IMR-90 (cell line): ENCODE measurements at regions not wholly inside any gene's neighbourhood (a gene's known extent, or its start where the extent isn't known, plus 50 kb on each side); places are given as distances from the start of the nearest gene placed in this dataset.
A peak's percentile ranks its signal among the peaks of the same experiment; 100 is the strongest.

Source experiments
- ATAC-seq: fragments of 200-7000 bp; cut with Tn5 transposase; 2 replicates; pipeline ENCODE4 v1.9.1; 2020; ENCODE audit warnings: low read depth, mild to moderate bottlenecking, moderate library complexity
- BruUV-seq: library from RNA; stranded (reverse); fragments of 400-500 nt; replicated peaks from 2 replicates; lab custom pipeline; 2021; lab: Mats Ljungman, UMichigan
- CTCF ChIA-PET: fragments of 300-600 bp; formaldehyde crosslinking; extraction: SDS; loops from one replicate; lab custom pipeline; 2021; ENCODE audit warnings: antibody characterized with exemption; lab: Yijun Ruan, JAX
- POLR2A ChIA-PET: fragments of 300-600 bp; sonication (Branson Sonifier 250); formaldehyde crosslinking; loops from one replicate; lab custom pipeline; 2022; ENCODE audit warnings: antibody characterized with exemption; ENCODE audit not compliant: unreplicated experiment; lab: Charles Lee
- DNase-seq: peaks from one replicate; pipeline ENCODE4 v3.0.0; 2013
- H2AFZ ChIP-seq: replicated peaks from 2 replicates; pipeline ENCODE3; 2013; ENCODE audit warnings: low read length, mild to moderate bottlenecking; ENCODE audit not compliant: poor library complexity
- H2AK5ac ChIP-seq: 2 replicates; pipeline ENCODE4 v1.6.1; 2013; ENCODE audit warnings: low read depth, low read length, inconsistent platforms
- H2AK9ac ChIP-seq: replicated peaks from 2 replicates; pipeline ENCODE3; 2013; ENCODE audit warnings: mild to moderate bottlenecking, low read depth, low read length, moderate library complexity; ENCODE audit not compliant: poor library complexity
- H2BK120ac ChIP-seq: 2 replicates; pipeline ENCODE4 v1.6.1; 2013; ENCODE audit warnings: low read depth, low read length, inconsistent platforms
- H2BK15ac ChIP-seq: 3 replicates; pipeline ENCODE4 v1.6.1; 2013; ENCODE audit warnings: low read depth, low read length, inconsistent platforms
- H2BK20ac ChIP-seq: 2 replicates; pipeline ENCODE4 v1.6.1; 2013; ENCODE audit warnings: low read depth, mild to moderate bottlenecking, inconsistent platforms, low read length, moderate library complexity
- H2BK5ac ChIP-seq: 2 replicates; pipeline ENCODE4 v1.6.1; 2013; ENCODE audit warnings: mild to moderate bottlenecking, low read depth, low read length, inconsistent platforms; ENCODE audit not compliant: poor library complexity, severe bottlenecking
- H3K14ac ChIP-seq: replicated peaks from 2 replicates; pipeline ENCODE4 v1.6.1; 2013; ENCODE audit warnings: low read depth, low read length, inconsistent platforms
- H3K18ac ChIP-seq: 2 replicates; pipeline ENCODE4 v1.6.1; 2013; ENCODE audit warnings: low read depth, low read length, control low read depth
- H3K23ac ChIP-seq: 2 replicates; pipeline ENCODE4 v1.6.1; 2013; ENCODE audit warnings: low read depth, low read length, inconsistent platforms
- H3K27ac ChIP-seq: 2 replicates; pipeline ENCODE4 v1.5.1; 2013; ENCODE audit warnings: mild to moderate bottlenecking, control low read depth, low read length; ENCODE audit not compliant: insufficient read depth
- H3K27me3 ChIP-seq: 2 replicates; pipeline ENCODE4 v1.6.1; 2013; ENCODE audit warnings: low read length; ENCODE audit not compliant: control insufficient read depth, insufficient read depth
- H3K36me3 ChIP-seq: 2 replicates; pipeline ENCODE4 v1.6.1; 2013; ENCODE audit warnings: low read length, mixed read lengths; ENCODE audit not compliant: control insufficient read depth, insufficient read depth
- H3K4ac ChIP-seq: 2 replicates; pipeline ENCODE4 v1.6.1; 2013; ENCODE audit warnings: low read depth, low read length, inconsistent platforms
- H3K4me1 ChIP-seq: 2 replicates; pipeline ENCODE4 v1.6.1; 2013; ENCODE audit warnings: low read length, mixed read lengths; ENCODE audit not compliant: control insufficient read depth, insufficient read depth
- H3K4me2 ChIP-seq: 2 replicates; pipeline ENCODE4 v1.6.1; 2013; ENCODE audit warnings: low read depth, mild to moderate bottlenecking, control low read depth, low read length, moderate library complexity
- H3K4me3 ChIP-seq: 2 replicates; pipeline ENCODE4 v1.5.1; 2013; ENCODE audit warnings: low read depth, mild to moderate bottlenecking, control low read depth, low read length, moderate library complexity; ENCODE audit not compliant: insufficient read depth
- H3K56ac ChIP-seq: 2 replicates; pipeline ENCODE4 v1.6.1; 2013; ENCODE audit warnings: low read length, inconsistent platforms; ENCODE audit not compliant: insufficient read depth; ENCODE audit errors: extremely low read depth
- H3K79me1 ChIP-seq, 2 experiments: 2 replicates each; pipeline ENCODE4 v1.6.1; 2013; ENCODE audit warnings: low read length in 2 of 2, inconsistent platforms in 1 of 2, low read depth in 1 of 2
- H3K9ac ChIP-seq: 2 replicates; pipeline ENCODE4 v1.6.1; 2013; ENCODE audit warnings: low read depth, low read length, control low read depth
- H3K9me1 ChIP-seq: 2 replicates; pipeline ENCODE4 v1.6.1; 2013; ENCODE audit warnings: low read length, inconsistent platforms; ENCODE audit not compliant: insufficient read depth
- H3K9me3 ChIP-seq: 2 replicates; pipeline ENCODE4 v1.6.1; 2013; ENCODE audit warnings: low read length; ENCODE audit not compliant: control insufficient read depth, insufficient read depth
- H4K20me1 ChIP-seq: 2 replicates; pipeline ENCODE4 v1.6.1; 2013; ENCODE audit warnings: low read length, inconsistent platforms; ENCODE audit not compliant: insufficient read depth
- H4K5ac ChIP-seq: 2 replicates; pipeline ENCODE4 v1.6.1; 2013; ENCODE audit warnings: mild to moderate bottlenecking, low read depth, low read length, control low read depth
- H4K8ac ChIP-seq, 2 experiments: 2 replicates each; pipeline ENCODE4 v1.6.1; 2013; ENCODE audit warnings: low read depth in 2 of 2, low read length in 2 of 2, control low read depth in 1 of 2, inconsistent platforms in 1 of 2
- H4K91ac ChIP-seq: 2 replicates; pipeline ENCODE4 v1.6.1; 2013; ENCODE audit warnings: low read depth, low read length, inconsistent platforms; ENCODE audit not compliant: insufficient read depth
- BHLHE40 ChIP-seq: fragments of 150-350 bp; IDR thresholded peaks from 2 replicates; pipeline ENCODE4 v1.6.1; 2016; ENCODE audit warnings: mild to moderate bottlenecking, low read depth, low read length
- CTCF ChIP-seq: conservative IDR thresholded peaks from 2 replicates; pipeline ENCODE4 v1.5.1; 2012; ENCODE audit warnings: mild to moderate bottlenecking, low read depth, low read length, improper control_type of control experiment
- RAD21 ChIP-seq: IDR thresholded peaks from 2 replicates; pipeline ENCODE4 v1.6.1; 2012; ENCODE audit warnings: low read length, improper control_type of control experiment
- SMC3 ChIP-seq: fragments of 150-350 bp; IDR thresholded peaks from 2 replicates; pipeline ENCODE4 v1.6.1; 2016; ENCODE audit warnings: low read depth, mild to moderate bottlenecking, antibody characterized with exemption, low read length, moderate library complexity
- WGBS, 2 experiments: methylation state at CpG; one replicate each; pipeline versions ENCODE4 v1.1.5 to v1.1.7; 2013; ENCODE audit warnings: missing lambda C conversion rate in 2 of 2; ENCODE audit not compliant: insufficient read length in 1 of 2; ENCODE audit errors: extremely low coverage in 2 of 2; 5-methylcytosine and 5-hydroxymethylcytosine counted together
- dilution Hi-C: fragments of 300-500 bp; cut with HindIII; formaldehyde crosslinking; loops from one replicate; pipeline ENCODE4 v1.14.3; 2018; ENCODE audit warnings: low sequenced_read_pairs; ENCODE audit not compliant: unreplicated experiment
- in situ Hi-C: fragments of 300-500 bp; cut with MboI; formaldehyde crosslinking; loops from 3 replicates; pipeline ENCODE4 v1.14.3; 2019; ENCODE audit warnings: low sequenced_read_pairs, inconsistent platforms, mixed read lengths
- intact Hi-C: fragments of 100-400 bp; cut with micrococcal nuclease; formaldehyde crosslinking; loops from 2 replicates; pipeline ENCODE4 v1.10.0; 2022

- peak overlapping the region; percentile 80; the same call in 1 of the 2 replicates for H3K18ac ChIP-seq
- BruUV-seq: no TSS peak
- H3K56ac ChIP-seq: peak overlapping the region; percentile 37; the same call in 1 of the 2 replicates
- intact Hi-C loops: loop anchor here (1.0 kb wide), 2 partner anchors 139 to 395 kb away; no protein-coding TSS in a partner anchor
- no CpG with 5 or more reads among the region's 1 CpG for WGBS, 2 experiments
- dilution Hi-C loops: no loop called here
- no peaks in the 10 kb centered on the region for H3K9me3 ChIP-seq
- peak overlapping the region; percentile 85 for H2BK120ac ChIP-seq
- CTCF ChIA-PET: no interaction called here
- TF ChIP-seq RAD21 (peak; percentile 62), BHLHE40 (no peak), CTCF (peak; percentile 70), SMC3 (peak; percentile 80)
- DNase-seq (peak; percentile 65), ATAC-seq (peak; percentile 70)
- peak overlapping the region; percentile 47; the same call in 1 of the 2 replicates for H3K4ac ChIP-seq
- H3K4me2 ChIP-seq: peak overlapping the region; percentile 38; the same call in 1 of the 2 replicates
- no peaks in the 10 kb centered on the region for H3K79me1 ChIP-seq
- no peak overlapping the region for H3K14ac ChIP-seq
- H3K23ac ChIP-seq: peak overlapping the region; percentile 44; the same call in 1 of the 2 replicates
- peak overlapping the region; percentile 51; the same call in 1 of the 2 replicates for H4K5ac ChIP-seq
- H2AK9ac ChIP-seq: no peak overlapping the region
- in situ Hi-C loops: no loop called here
- no peak overlapping the region for H3K4me3 ChIP-seq
- peaks cover 8% of the 10 kb centered on the region for H3K4me1 ChIP-seq
- H3K27me3 ChIP-seq: no peaks in the 10 kb centered on the region
- H2BK5ac ChIP-seq: peak overlapping the region; percentile 78
- 0 out of 2 replicates have a peak, but pooled peaks cover 2% of the 10 kb centered on the region for H3K9me1 ChIP-seq
- peak overlapping the region; percentile 82; the same call in 1 of the 2 replicates for H2BK20ac ChIP-seq
- no peak overlapping the region for H2AK5ac ChIP-seq
- H3K9ac ChIP-seq: no peak overlapping the region
- peak overlapping the region; percentile 11 to 58; a peak in 2 of 4 replicates for H4K8ac ChIP-seq
- no peaks in the 10 kb centered on the region for H4K20me1 ChIP-seq
- H4K91ac ChIP-seq: peak overlapping the region; percentile 22; the same call in 1 of the 2 replicates
- POLR2A ChIA-PET: no interaction called here
- no peak overlapping the region for H3K27ac ChIP-seq
- H2AFZ ChIP-seq: no peak overlapping the region
- no peaks in the 10 kb centered on the region for H3K36me3 ChIP-seq
- peak overlapping the region; percentile 84 for H2BK15ac ChIP-seq
Measured at GRCh38 chr2:37809525-37809924, 115.6 kb upstream of the RMDN2 start.
